ENCODE measurements at regions not wholly inside any gene's neighbourhood (a gene's known extent, or its start where the extent isn't known, plus 50 kb on each side); places are given as distances from the start of the nearest gene placed in this dataset.

DNA sequence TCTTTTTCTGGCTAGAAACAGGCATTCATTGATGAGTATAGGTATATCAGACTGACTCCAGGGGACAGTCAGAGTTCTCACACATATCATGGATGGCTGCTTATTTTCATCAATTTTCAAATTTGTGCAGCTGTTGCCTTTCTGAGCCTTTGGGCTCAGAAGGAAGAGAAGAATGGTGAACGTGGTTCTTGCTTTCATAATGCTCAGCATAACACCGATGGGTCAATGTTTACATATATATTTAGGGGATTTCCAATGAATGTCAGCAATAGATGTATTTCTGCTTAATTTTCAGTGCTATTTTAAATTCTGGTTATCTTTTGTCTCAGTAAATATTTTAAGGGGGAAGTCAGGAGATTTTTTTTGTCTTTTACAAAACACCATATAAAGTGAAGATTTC, 581.4 kb upstream of the DPPA4 start:
- no peaks in the 10 kb centered on the region for H3K9me3 ChIP-seq (replicated peaks; ENCODE audit: low read length)
- no peak overlapping the region for H3K4me2 ChIP-seq (ENCODE audit: low read length)
- no peaks in the 10 kb centered on the region for H3K36me3 ChIP-seq (ENCODE audit: insufficient read depth, low read length)
- no peak overlapping the region for H3K9ac ChIP-seq (ENCODE audit: low read depth, low read length)
- no peaks in the 10 kb centered on the region for H3K4me1 ChIP-seq (ENCODE audit: control insufficient read depth, insufficient read depth, low read length)
- H3K4me3 ChIP-seq (ENCODE audit: low read length): no peak overlapping the region
- no peaks in the 10 kb centered on the region for H3K27me3 ChIP-seq (ENCODE audit: control insufficient read depth, insufficient read depth, low read length)

DNA sequence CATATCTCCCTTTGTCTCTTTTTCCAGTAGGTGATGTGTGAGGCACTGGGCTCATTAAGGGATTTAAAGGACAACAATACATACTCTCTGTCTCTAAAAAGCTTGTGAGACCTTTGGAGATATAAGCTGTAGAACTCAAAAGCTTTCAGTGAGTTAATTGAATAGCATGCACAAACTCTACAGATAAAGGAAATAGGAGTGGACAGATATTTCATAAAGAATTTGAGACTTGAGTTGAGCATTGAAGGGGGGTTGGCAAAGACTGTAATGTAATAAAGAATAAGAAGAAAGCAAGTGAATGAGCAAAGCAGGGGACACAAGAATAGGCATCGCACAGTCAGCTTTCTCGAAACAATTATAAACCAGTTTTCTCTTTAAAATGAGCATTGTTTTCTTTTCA, 583.4 kb upstream of the DPPA4 start:
- H3K4me1 ChIP-seq (ENCODE audit: control insufficient read depth, insufficient read depth, low read length): no peaks in the 10 kb centered on the region
- no peak overlapping the region for H3K9ac ChIP-seq (ENCODE audit: low read depth, low read length)
- no peak overlapping the region for H3K4me2 ChIP-seq (ENCODE audit: low read length)
- H3K36me3 ChIP-seq (ENCODE audit: insufficient read depth, low read length): no peaks in the 10 kb centered on the region
- no peaks in the 10 kb centered on the region for H3K27me3 ChIP-seq (ENCODE audit: control insufficient read depth, insufficient read depth, low read length)
- no peak overlapping the region for H3K4me3 ChIP-seq (ENCODE audit: low read length)
- no peaks in the 10 kb centered on the region for H3K9me3 ChIP-seq (replicated peaks; ENCODE audit: low read length)

DNA sequence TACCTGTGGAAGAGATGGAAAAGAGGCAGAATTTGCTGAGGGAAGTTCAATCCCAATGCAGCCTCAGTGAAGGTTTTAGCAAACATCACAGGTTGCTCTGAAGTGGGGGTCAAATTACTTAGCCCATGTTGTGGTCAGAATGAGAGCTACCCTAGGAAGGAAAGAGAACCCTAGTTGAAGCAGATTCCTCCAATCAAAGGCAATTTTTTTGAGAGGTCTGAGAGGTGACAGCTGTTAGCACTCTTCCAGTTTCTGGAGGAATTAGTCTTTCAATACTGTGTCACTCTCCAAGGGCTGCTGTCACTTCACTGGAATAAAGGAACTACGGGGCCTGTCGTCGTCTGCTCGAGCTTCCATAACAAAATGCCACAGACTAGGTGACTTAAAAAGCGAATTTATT, 584.2 kb upstream of the DPPA4 start:
- Histone ChIP-seq H3K4me3 (ENCODE audit: low read length) (no peak overlapping the region), H3K9ac (ENCODE audit: low read depth, low read length) (no peak overlapping the region)

DNA sequence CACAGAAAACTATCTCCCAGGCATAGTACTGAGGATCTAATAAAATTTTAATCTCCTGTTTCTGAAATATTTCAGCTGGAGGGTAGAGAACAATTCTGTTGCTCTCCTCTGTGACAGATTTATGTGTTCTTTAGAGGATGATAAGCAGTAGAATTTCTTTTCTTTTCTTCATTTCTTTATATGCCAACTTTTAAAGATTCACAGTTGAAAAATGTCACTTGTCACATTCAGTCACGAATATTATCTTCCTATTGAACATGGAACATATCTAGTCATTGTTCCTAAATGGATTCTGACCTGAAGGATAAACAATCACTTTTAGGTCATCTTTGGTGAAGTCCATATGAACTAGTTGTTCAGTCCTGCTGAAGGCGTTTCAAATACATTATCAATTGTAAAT, 585.5 kb upstream of the DPPA4 start:
- no peak overlapping the region for H3K9ac ChIP-seq (ENCODE audit: low read depth, low read length)
- no peaks in the 10 kb centered on the region for H3K36me3 ChIP-seq (ENCODE audit: insufficient read depth, low read length)
- no peaks in the 10 kb centered on the region for H3K27me3 ChIP-seq (ENCODE audit: control insufficient read depth, insufficient read depth, low read length)
- no peak overlapping the region for H3K4me2 ChIP-seq (ENCODE audit: low read length)
- no peak overlapping the region for H3K4me3 ChIP-seq (ENCODE audit: low read length)
- H3K9me3 ChIP-seq (replicated peaks; ENCODE audit: low read length): no peaks in the 10 kb centered on the region
- H3K4me1 ChIP-seq (ENCODE audit: control insufficient read depth, insufficient read depth, low read length): peaks cover 11% of the 10 kb centered on the region

More for the DNA sequence above, 584.2 kb upstream of the DPPA4 start:
- no peaks in the 10 kb centered on the region for H3K36me3 ChIP-seq (ENCODE audit: insufficient read depth, low read length)
- H3K4me1 ChIP-seq (ENCODE audit: control insufficient read depth, insufficient read depth, low read length): peaks cover under 1% of the 10 kb centered on the region
- no peaks in the 10 kb centered on the region for H3K9me3 ChIP-seq (replicated peaks; ENCODE audit: low read length)
- no peak overlapping the region for H3K4me2 ChIP-seq (ENCODE audit: low read length)
- no peaks in the 10 kb centered on the region for H3K27me3 ChIP-seq (ENCODE audit: control insufficient read depth, insufficient read depth, low read length)

- no peak overlapping the region for H3K4me2 ChIP-seq (ENCODE audit: low read length)
- no peaks in the 10 kb centered on the region for H3K9me3 ChIP-seq (replicated peaks; ENCODE audit: low read length)
- no peaks in the 10 kb centered on the region for H3K27me3 ChIP-seq (ENCODE audit: control insufficient read depth, insufficient read depth, low read length)
- H3K4me3 ChIP-seq (ENCODE audit: low read length): no peak overlapping the region
- H3K4me1 ChIP-seq (ENCODE audit: control insufficient read depth, insufficient read depth, low read length): peaks cover 17% of the 10 kb centered on the region
- H3K36me3 ChIP-seq (ENCODE audit: insufficient read depth, low read length): no peaks in the 10 kb centered on the region
- H3K9ac ChIP-seq (ENCODE audit: low read depth, low read length): no peak overlapping the region
Observed at GRCh38 chr3:109923431-109923830, 586.1 kb upstream of the DPPA4 start.

- Histone ChIP-seq H3K4me2 (ENCODE audit: low read length) (no peak overlapping the region), H3K4me3 (ENCODE audit: low read length) (no peak overlapping the region), H3K9me3 (replicated peaks; ENCODE audit: low read length) (no peaks in the 10 kb centered on the region), H3K27me3 (ENCODE audit: control insufficient read depth, insufficient read depth, low read length) (no peaks in the 10 kb centered on the region), H3K36me3 (ENCODE audit: insufficient read depth, low read length) (no peaks in the 10 kb centered on the region), H3K4me1 (ENCODE audit: control insufficient read depth, insufficient read depth, low read length) (peaks cover 17% of the 10 kb centered on the region), H3K9ac (ENCODE audit: low read depth, low read length) (no peak overlapping the region)
Observed at GRCh38 chr3:109924196-109924595, 586.9 kb upstream of the DPPA4 start.

GRCh38 chr3:109926376-109926775, 589.0 kb upstream of the DPPA4 start:
- Histone ChIP-seq H3K36me3 (ENCODE audit: insufficient read depth, low read length) (no peaks in the 10 kb centered on the region), H3K4me3 (ENCODE audit: low read length) (no peak overlapping the region), H3K27me3 (ENCODE audit: control insufficient read depth, insufficient read depth, low read length) (no peaks in the 10 kb centered on the region), H3K9ac (ENCODE audit: low read depth, low read length) (no peak overlapping the region), H3K4me2 (ENCODE audit: low read length) (no peak overlapping the region), H3K4me1 (ENCODE audit: control insufficient read depth, insufficient read depth, low read length) (peaks cover 24% of the 10 kb centered on the region), H3K9me3 (replicated peaks; ENCODE audit: low read length) (no peaks in the 10 kb centered on the region)

DNA sequence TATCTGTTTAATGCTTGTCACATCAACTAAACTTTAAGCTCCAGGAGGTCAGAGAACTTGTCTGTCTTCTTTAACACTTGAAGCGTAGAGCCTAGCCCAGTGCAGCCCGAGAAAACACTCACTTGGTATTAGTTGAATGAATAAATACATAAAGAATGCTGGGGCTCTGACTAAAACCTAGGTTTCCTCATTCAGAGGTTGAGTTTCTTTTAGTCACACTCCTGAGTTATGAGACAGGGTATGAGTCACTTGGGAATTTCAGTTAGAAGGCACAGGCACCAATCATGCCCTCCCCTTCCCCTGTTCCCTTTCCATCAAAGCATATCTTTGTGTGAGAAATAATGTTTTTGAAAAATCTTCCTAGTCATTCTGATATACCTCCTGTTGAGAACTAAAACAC, 589.8 kb upstream of the DPPA4 start:
- Histone ChIP-seq H3K9ac (ENCODE audit: low read depth, low read length) (peak overlapping the region; percentile 71), H3K27me3 (ENCODE audit: control insufficient read depth, insufficient read depth, low read length) (no peaks in the 10 kb centered on the region), H3K4me2 (ENCODE audit: low read length) (peak overlapping the region; percentile 31), H3K4me3 (ENCODE audit: low read length) (no peak overlapping the region), H3K36me3 (ENCODE audit: insufficient read depth, low read length) (no peaks in the 10 kb centered on the region), H3K4me1 (ENCODE audit: control insufficient read depth, insufficient read depth, low read length) (peaks cover 24% of the 10 kb centered on the region), H3K9me3 (replicated peaks; ENCODE audit: low read length) (no peaks in the 10 kb centered on the region)

- no peaks in the 10 kb centered on the region for H3K36me3 ChIP-seq (ENCODE audit: insufficient read depth, low read length)
- H3K4me3 ChIP-seq (ENCODE audit: low read length): no peak overlapping the region
- H3K9ac ChIP-seq (ENCODE audit: low read depth, low read length): peak overlapping the region; percentile 71
- no peaks in the 10 kb centered on the region for H3K27me3 ChIP-seq (ENCODE audit: control insufficient read depth, insufficient read depth, low read length)
- no peaks in the 10 kb centered on the region for H3K9me3 ChIP-seq (replicated peaks; ENCODE audit: low read length)
- peak overlapping the region; percentile 31 for H3K4me2 ChIP-seq (ENCODE audit: low read length)
- peaks cover 24% of the 10 kb centered on the region for H3K4me1 ChIP-seq (ENCODE audit: control insufficient read depth, insufficient read depth, low read length)
Observed at GRCh38 chr3:109927726-109928125, 590.4 kb upstream of the DPPA4 start.

GRCh38 chr3:109930582-109930981, 593.2 kb upstream of the DPPA4 start:
- H3K4me2 ChIP-seq (ENCODE audit: low read length): peak overlapping the region; percentile 40
- no peak overlapping the region for H3K4me3 ChIP-seq (ENCODE audit: low read length)
- no peaks in the 10 kb centered on the region for H3K27me3 ChIP-seq (ENCODE audit: control insufficient read depth, insufficient read depth, low read length)

DNA sequence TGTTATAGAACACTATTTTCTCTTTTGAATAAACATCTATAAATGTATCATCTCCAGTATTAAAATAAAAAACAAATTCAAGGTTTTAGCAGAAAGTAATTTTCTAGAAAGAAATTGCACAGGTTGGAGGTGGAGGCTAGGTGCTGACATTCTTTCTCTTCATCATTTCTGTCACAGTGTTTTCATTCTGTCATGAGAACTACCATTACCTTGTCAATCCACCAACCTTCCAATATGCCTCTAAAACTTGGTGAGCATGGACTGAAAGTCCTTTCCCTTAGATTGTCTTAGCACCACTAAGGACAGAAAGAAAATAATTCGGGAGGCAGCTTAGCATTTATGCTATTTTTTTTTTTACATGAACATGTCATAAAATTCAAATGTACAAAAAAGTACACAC, 596.2 kb upstream of the DPPA4 start:
- H3K4me3 ChIP-seq (ENCODE audit: low read length): no peak overlapping the region
- H3K27me3 ChIP-seq (ENCODE audit: control insufficient read depth, insufficient read depth, low read length): no peaks in the 10 kb centered on the region
- H3K36me3 ChIP-seq (ENCODE audit: insufficient read depth, low read length): no peaks in the 10 kb centered on the region
- peaks cover 6% of the 10 kb centered on the region for H3K4me1 ChIP-seq (ENCODE audit: control insufficient read depth, insufficient read depth, low read length)
- H3K4me2 ChIP-seq (ENCODE audit: low read length): no peak overlapping the region
- H3K9me3 ChIP-seq (replicated peaks; ENCODE audit: low read length): no peaks in the 10 kb centered on the region
- no peak overlapping the region for H3K9ac ChIP-seq (ENCODE audit: low read depth, low read length)

More at GRCh38 chr3:109930582-109930981, 593.2 kb upstream of the DPPA4 start:
- peaks cover 24% of the 10 kb centered on the region for H3K4me1 ChIP-seq (ENCODE audit: control insufficient read depth, insufficient read depth, low read length)
- H3K9me3 ChIP-seq (replicated peaks; ENCODE audit: low read length): no peaks in the 10 kb centered on the region
- H3K36me3 ChIP-seq (ENCODE audit: insufficient read depth, low read length): no peaks in the 10 kb centered on the region
- no peak overlapping the region for H3K9ac ChIP-seq (ENCODE audit: low read depth, low read length)

- no peak overlapping the region for H3K4me3 ChIP-seq (ENCODE audit: low read length)
- H3K36me3 ChIP-seq (ENCODE audit: insufficient read depth, low read length): no peaks in the 10 kb centered on the region
- no peaks in the 10 kb centered on the region for H3K9me3 ChIP-seq (replicated peaks; ENCODE audit: low read length)
- no peaks in the 10 kb centered on the region for H3K27me3 ChIP-seq (ENCODE audit: control insufficient read depth, insufficient read depth, low read length)
- no peak overlapping the region for H3K9ac ChIP-seq (ENCODE audit: low read depth, low read length)
- H3K4me2 ChIP-seq (ENCODE audit: low read length): no peak overlapping the region
- peaks cover 3% of the 10 kb centered on the region for H3K4me1 ChIP-seq (ENCODE audit: control insufficient read depth, insufficient read depth, low read length)
Observed at GRCh38 chr3:109939817-109940216, 602.5 kb upstream of the DPPA4 start.
